Trophoblast cell (in vitro differentiated cells and primary cell): ENCODE measurements at regions not wholly inside any gene's neighbourhood (a gene's known extent, or its start where the extent isn't known, plus 50 kb on each side); places are given as distances from the start of the nearest gene placed in this dataset.

Source experiments
- DNase-seq, 2 donors: peaks; one replicate each; pipeline ENCODE4 v3.0.0-alpha.2; 2016
- H2AFZ ChIP-seq: 2 replicates; pipeline ENCODE4 v1.6.1; 2013; ENCODE audit warnings: low read length, moderate library complexity, mild to moderate bottlenecking; ENCODE audit not compliant: insufficient read depth, poor library complexity
- H2AK5ac ChIP-seq: 2 replicates; pipeline ENCODE4 v1.6.1; 2013; ENCODE audit warnings: mild to moderate bottlenecking, low read length
- H2BK120ac ChIP-seq: 2 replicates; pipeline ENCODE4 v1.6.1; 2013; ENCODE audit warnings: low read length, mild to moderate bottlenecking, moderate library complexity; ENCODE audit not compliant: insufficient read depth, poor library complexity
- H2BK12ac ChIP-seq: 2 replicates; pipeline ENCODE4 v1.6.1; 2013; ENCODE audit warnings: mild to moderate bottlenecking, low read length, moderate library complexity
- H2BK5ac ChIP-seq: 2 replicates; pipeline ENCODE4 v1.6.1; 2013; ENCODE audit warnings: low read length, low read depth, moderate library complexity, mild to moderate bottlenecking; ENCODE audit not compliant: poor library complexity
- H3K14ac ChIP-seq: 2 replicates; pipeline ENCODE4 v1.6.1; 2013; ENCODE audit warnings: mild to moderate bottlenecking, low read length
- H3K18ac ChIP-seq: 2 replicates; pipeline ENCODE4 v1.6.1; 2013; ENCODE audit warnings: mild to moderate bottlenecking, low read length
- H3K23ac ChIP-seq: 2 replicates; pipeline ENCODE4 v1.6.1; 2013; ENCODE audit warnings: low read length
- H3K27ac ChIP-seq: 2 replicates; pipeline ENCODE4 v1.5.1; 2013; ENCODE audit warnings: low read depth, mild to moderate bottlenecking, inconsistent platforms, low read length, moderate library complexity
- H3K27me3 ChIP-seq: 2 replicates; pipeline ENCODE4 v1.6.1; 2013; ENCODE audit warnings: inconsistent platforms, mild to moderate bottlenecking, low read length, moderate library complexity; ENCODE audit not compliant: insufficient read depth
- H3K36me3 ChIP-seq, 2 experiments: 1 replicate in 1 of 2; 2 replicates in 1 of 2; pipeline ENCODE4 v1.6.1; 2013; ENCODE audit warnings: low read length in 2 of 2, mild to moderate bottlenecking in 2 of 2, moderate library complexity in 1 of 2; ENCODE audit not compliant: insufficient read depth in 2 of 2, control insufficient read depth in 1 of 2
- H3K4ac ChIP-seq: 2 replicates; pipeline ENCODE4 v1.6.1; 2013; ENCODE audit warnings: low read depth, mild to moderate bottlenecking, low read length, moderate library complexity
- H3K4me1 ChIP-seq, 2 experiments: 1 replicate in 1 of 2; 2 replicates in 1 of 2; pipeline ENCODE4 v1.6.1; 2013; ENCODE audit warnings: low read length in 2 of 2, mild to moderate bottlenecking in 2 of 2, moderate library complexity in 1 of 2; ENCODE audit not compliant: insufficient read depth in 2 of 2, control insufficient read depth in 1 of 2
- H3K4me2 ChIP-seq: 2 replicates; pipeline ENCODE4 v1.6.1; 2013; ENCODE audit warnings: inconsistent platforms, mild to moderate bottlenecking, low read length, moderate library complexity
- H3K4me3 ChIP-seq: 2 replicates; pipeline ENCODE4 v1.5.1; 2013; ENCODE audit warnings: mild to moderate bottlenecking, low read depth, low read length, inconsistent platforms
- H3K79me1 ChIP-seq: one replicate; pipeline ENCODE4 v1.6.1; 2013; ENCODE audit warnings: low read length
- H3K79me2 ChIP-seq: 2 replicates; pipeline ENCODE4 v1.6.1; 2013; ENCODE audit warnings: low read length, mild to moderate bottlenecking; ENCODE audit not compliant: control insufficient read depth, insufficient read depth, poor library complexity
- H3K9ac ChIP-seq: 2 replicates; pipeline ENCODE4 v1.6.1; 2013; ENCODE audit warnings: mild to moderate bottlenecking, low read length
- H3K9me3 ChIP-seq: 2 replicates; pipeline ENCODE4 v1.6.1; 2013; ENCODE audit warnings: low read depth, mild to moderate bottlenecking, control low read depth, inconsistent platforms, low read length; ENCODE audit not compliant: insufficient read depth
- H4K12ac ChIP-seq: 2 replicates; pipeline ENCODE4 v1.6.1; 2013; ENCODE audit warnings: low read depth, mild to moderate bottlenecking, low read length, moderate library complexity
- H4K8ac ChIP-seq: 2 replicates; pipeline ENCODE4 v1.6.1; 2013; ENCODE audit warnings: low read depth, mild to moderate bottlenecking, low read length, moderate library complexity
- H4K91ac ChIP-seq: one replicate; pipeline ENCODE4 v1.6.1; 2013; ENCODE audit warnings: low read depth, mild to moderate bottlenecking, low read length, moderate library complexity
- WGBS: extraction: QIAGEN DNeasy Blood & Tissue Kit; methylation state at CpG from one replicate; pipeline ENCODE4 v1.1.7; 2013; ENCODE audit warnings: missing lambda C conversion rate; ENCODE audit not compliant: insufficient read length, insufficient coverage; ENCODE audit errors: extremely low coverage; 5-methylcytosine and 5-hydroxymethylcytosine counted together

DNA sequence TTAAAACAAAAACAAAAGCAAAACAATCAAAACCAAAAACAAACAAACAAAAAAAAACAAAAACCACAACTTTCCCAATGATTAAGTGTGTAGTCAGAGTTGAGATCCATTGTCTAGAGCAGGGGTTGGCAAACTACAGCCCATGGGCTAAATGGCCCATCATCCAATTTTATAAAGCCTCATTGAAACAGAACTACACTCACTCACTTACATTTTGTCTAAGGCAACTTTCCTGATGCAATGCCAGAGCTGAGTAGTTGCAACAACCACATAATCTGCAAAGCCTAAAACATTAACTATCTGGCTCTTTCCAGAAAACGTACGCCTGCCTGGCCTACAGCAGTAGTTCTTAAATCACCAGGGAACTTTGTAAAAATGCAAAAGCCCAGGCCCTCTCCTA is 124.1 kb downstream of the SOX9 start:
- Histone ChIP-seq H2AK5ac (no peak overlapping the region), H4K8ac (no peak overlapping the region), H3K4me2 (no peak overlapping the region), H3K36me3 (no peaks in the 10 kb centered on the region), H2AFZ (no peak overlapping the region), H3K79me1 (no peaks in the 10 kb centered on the region), H3K27me3 (no peaks in the 10 kb centered on the region), H4K91ac (no peak overlapping the region), H4K12ac (no peak overlapping the region), H3K9ac (no peak overlapping the region), H2BK5ac (no peak overlapping the region), H3K9me3 (peaks cover 2% of the 10 kb centered on the region), H3K27ac (no peak overlapping the region), H3K4me3 (no peak overlapping the region), H2BK120ac (no peak overlapping the region), H3K79me2 (no peaks in the 10 kb centered on the region), H3K14ac (no peak overlapping the region), H3K18ac (no peak overlapping the region), H2BK12ac (no peak overlapping the region), H3K23ac (no peak overlapping the region), H3K4me1 (no peaks in the 10 kb centered on the region), H3K4ac (no peak overlapping the region)
- no CpG with 5 or more reads among the region's 2 CpGs for WGBS
- no peak for DNase-seq

DNA sequence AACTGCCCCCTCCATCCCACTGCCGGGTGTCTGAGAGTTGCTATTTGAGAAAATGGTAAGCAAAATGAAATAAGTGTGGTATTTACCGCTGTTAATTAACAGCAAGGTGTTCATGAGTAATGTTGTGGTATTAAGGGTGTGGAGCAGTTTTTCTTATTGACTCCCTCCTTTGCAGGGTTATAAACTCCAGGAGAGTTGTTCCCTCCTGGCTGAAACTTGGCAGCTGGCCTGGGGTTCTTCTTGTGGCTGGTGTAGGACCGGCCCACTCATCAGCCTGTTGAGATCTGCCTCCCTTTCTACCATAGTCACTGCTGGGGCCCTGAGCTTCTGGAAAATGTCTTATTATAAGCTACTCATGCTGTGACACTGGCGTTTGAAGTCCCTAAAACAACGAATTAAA is 128.6 kb downstream of the SOX9 start:
- Histone ChIP-seq H3K23ac (no peak overlapping the region), H3K4ac (no peak overlapping the region), H3K4me1 (no peaks in the 10 kb centered on the region), H3K27me3 (no peaks in the 10 kb centered on the region), H4K8ac (no peak overlapping the region), H4K91ac (no peak overlapping the region), H3K36me3 (no peaks in the 10 kb centered on the region), H2BK12ac (no peak overlapping the region), H3K9ac (no peak overlapping the region), H3K79me2 (no peaks in the 10 kb centered on the region), H3K79me1 (no peaks in the 10 kb centered on the region), H2AFZ (no peak overlapping the region), H3K14ac (no peak overlapping the region), H2AK5ac (no peak overlapping the region), H3K4me3 (no peak overlapping the region), H4K12ac (no peak overlapping the region), H3K4me2 (no peak overlapping the region), H3K27ac (no peak overlapping the region), H3K9me3 (peaks cover 2% of the 10 kb centered on the region), H3K18ac (no peak overlapping the region), H2BK5ac (no peak overlapping the region), H2BK120ac (no peak overlapping the region)
- WGBS: no CpG with 5 or more reads among the region's 5 CpGs
- DNase-seq: no peak

DNA sequence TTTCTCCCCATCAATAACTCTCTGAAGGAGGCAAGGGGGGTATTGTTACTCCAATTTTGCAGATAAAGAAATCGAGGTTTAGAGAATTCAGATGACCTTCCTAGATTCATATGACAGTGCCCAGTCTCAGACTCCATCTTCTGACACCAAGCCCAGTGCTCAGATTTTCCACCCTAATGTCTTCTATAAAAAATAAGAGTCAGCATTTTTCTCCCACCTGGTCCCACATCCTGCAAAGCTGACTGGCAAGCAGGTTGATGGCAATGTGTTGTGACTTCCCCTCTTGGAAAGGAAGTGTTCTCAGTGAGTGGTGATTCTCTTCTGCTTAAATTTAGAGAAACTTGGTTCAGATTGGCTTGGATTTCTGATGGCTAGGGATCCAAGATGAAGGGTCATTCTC is 129.4 kb downstream of the SOX9 start:
- DNase-seq: no peak
- no peak overlapping the region for H3K27ac ChIP-seq
- no peak overlapping the region for H2AK5ac ChIP-seq
- H3K9me3 ChIP-seq: peaks cover 2% of the 10 kb centered on the region
- no peaks in the 10 kb centered on the region for H3K36me3 ChIP-seq
- H4K8ac ChIP-seq: no peak overlapping the region
- no peak overlapping the region for H3K4me3 ChIP-seq
- H3K4me2 ChIP-seq: no peak overlapping the region
- H3K4ac ChIP-seq: no peak overlapping the region
- no peak overlapping the region for H2AFZ ChIP-seq
- H4K12ac ChIP-seq: no peak overlapping the region
- H3K23ac ChIP-seq: no peak overlapping the region
- H3K79me2 ChIP-seq: no peaks in the 10 kb centered on the region
- no peak overlapping the region for H3K9ac ChIP-seq
- WGBS: no CpG with 5 or more reads among the region's 1 CpG
- H2BK5ac ChIP-seq: no peak overlapping the region
- H3K18ac ChIP-seq: no peak overlapping the region
- no peak overlapping the region for H2BK12ac ChIP-seq
- H3K27me3 ChIP-seq: no peaks in the 10 kb centered on the region
- no peaks in the 10 kb centered on the region for H3K4me1 ChIP-seq
- H3K79me1 ChIP-seq: no peaks in the 10 kb centered on the region
- no peak overlapping the region for H3K14ac ChIP-seq
- H2BK120ac ChIP-seq: no peak overlapping the region
- no peak overlapping the region for H4K91ac ChIP-seq

- no peak overlapping the region for H3K4me2 ChIP-seq
- H4K12ac ChIP-seq: no peak overlapping the region
- no peak for DNase-seq
- no peak overlapping the region for H4K8ac ChIP-seq
- H3K27me3 ChIP-seq: no peaks in the 10 kb centered on the region
- H3K9me3 ChIP-seq: no peaks in the 10 kb centered on the region
- H2BK120ac ChIP-seq: no peak overlapping the region
- no peak overlapping the region for H2BK5ac ChIP-seq
- H3K4ac ChIP-seq: no peak overlapping the region
- H3K79me1 ChIP-seq: no peaks in the 10 kb centered on the region
- no peak overlapping the region for H2AFZ ChIP-seq
- no peaks in the 10 kb centered on the region for H3K79me2 ChIP-seq
- H4K91ac ChIP-seq: no peak overlapping the region
- no peak overlapping the region for H3K23ac ChIP-seq
- no peak overlapping the region for H3K4me3 ChIP-seq
- no peak overlapping the region for H3K9ac ChIP-seq
- H3K27ac ChIP-seq: no peak overlapping the region
- WGBS: no CpG with 5 or more reads among the region's 3 CpGs
- no peak overlapping the region for H3K18ac ChIP-seq
- no peaks in the 10 kb centered on the region for H3K36me3 ChIP-seq
- no peak overlapping the region for H2BK12ac ChIP-seq
- no peak overlapping the region for H3K14ac ChIP-seq
- no peak overlapping the region for H2AK5ac ChIP-seq
- no peaks in the 10 kb centered on the region for H3K4me1 ChIP-seq
Measured at GRCh38 chr17:72253597-72253996, 132.8 kb downstream of the SOX9 start.
